Right lung (tissue), 2 donors: ENCODE measurements at regions not wholly inside any gene's neighbourhood (a gene's known extent, or its start where the extent isn't known, plus 50 kb on each side); places are given as distances from the start of the nearest gene placed in this dataset.
A peak's percentile ranks its signal among the peaks of the same experiment; 100 is the strongest.

Experiments used
- DNase-seq, 2 donors: peaks; one replicate each; pipeline ENCODE4 v3.0.0-alpha.2; 2013

GRCh38 chr15:62545467-62546227, 380.6 kb upstream of the C2CD4B start:
- peak in 1 of 2 donors; percentile 50 for DNase-seq

- no peak for DNase-seq
Measured at GRCh38 chr15:62546628-62547027, 381.5 kb upstream of the C2CD4B start.

GRCh38 chr15:62547584-62547983, 382.5 kb upstream of the C2CD4B start:
- no peak for DNase-seq

GRCh38 chr15:62549345-62549970, 384.4 kb upstream of the C2CD4B start:
- DNase-seq = no peak

GRCh38 chr15:62550106-62550505, 385.0 kb upstream of the C2CD4B start:
- DNase-seq = no peak

- no peak for DNase-seq
Measured at GRCh38 chr15:62552444-62552843, 387.4 kb upstream of the C2CD4B start.

- no peak for DNase-seq
Measured at GRCh38 chr15:62553911-62554563, 389.0 kb upstream of the C2CD4B start.

GRCh38 chr15:62558640-62559380, 393.7 kb upstream of the C2CD4B start:
- DNase-seq = no peak

- no peak for DNase-seq
Measured at GRCh38 chr15:62559381-62559733, 394.3 kb upstream of the C2CD4B start.

- no peak for DNase-seq
Measured at GRCh38 chr15:62561059-62561519, 396.0 kb upstream of the C2CD4B start.

- DNase-seq = no peak
Measured at GRCh38 chr15:62561571-62561970, 396.5 kb upstream of the C2CD4B start.

- DNase-seq = no peak
Measured at GRCh38 chr15:62564886-62565633, 400.0 kb upstream of the C2CD4B start.

- DNase-seq = no peak
Measured at GRCh38 chr15:62565634-62566026, 400.5 kb upstream of the C2CD4B start.

GRCh38 chr15:62566248-62566647, 401.2 kb upstream of the C2CD4B start:
- no peak for DNase-seq

GRCh38 chr15:62567501-62567900, 402.4 kb upstream of the C2CD4B start:
- DNase-seq = no peak

- DNase-seq = no peak
Measured at GRCh38 chr15:62568004-62568403, 402.9 kb upstream of the C2CD4B start.

GRCh38 chr15:62568702-62569101, 403.6 kb upstream of the C2CD4B start:
- no peak for DNase-seq

- peak; percentile 53 to 63 for DNase-seq
Measured at GRCh38 chr15:62569460-62570404, 404.6 kb upstream of the C2CD4B start.

- no peak for DNase-seq
Measured at GRCh38 chr15:62570405-62570783, 405.3 kb upstream of the C2CD4B start.

GRCh38 chr15:62571072-62571471, 406.0 kb upstream of the C2CD4B start:
- no peak for DNase-seq
